Neural cell (in vitro differentiated cells): ENCODE measurements at regions not wholly inside any gene's neighbourhood (a gene's known extent, or its start where the extent isn't known, plus 50 kb on each side); places are given as distances from the start of the nearest gene placed in this dataset.

ENCODE experiments used
- H2AFZ ChIP-seq: fragments of 200-600, 300-800 bp; sonication (generic), shearing (Covaris generic); 2 replicates; pipeline ENCODE4 v1.6.0; 2014; ENCODE audit warnings: low read depth, mild to moderate bottlenecking, antibody characterized with exemption, low read length, moderate library complexity
- H3F3A ChIP-seq: fragments of 200-600 bp; shearing (Covaris generic); 2 replicates; pipeline ENCODE4 v1.6.1; 2016; ENCODE audit warnings: mild to moderate bottlenecking, moderate library complexity, mixed read lengths, antibody characterized with exemption, low read length; ENCODE audit not compliant: insufficient read depth, poor library complexity, severe bottlenecking
- H3K27ac ChIP-seq: fragments of 200-600, 300-800 bp; sonication (generic), shearing (Covaris generic); 2 replicates; pipeline ENCODE4 v1.5.1; 2014; ENCODE audit warnings: mild to moderate bottlenecking, low read length, moderate library complexity
- H3K27me3 ChIP-seq: fragments of 300-800, 200-600 bp; sonication (generic), shearing (Covaris generic); 2 replicates; pipeline ENCODE4 v1.6.0; 2014; ENCODE audit warnings: mild to moderate bottlenecking, low read depth, low read length, moderate library complexity; ENCODE audit not compliant: insufficient read depth
- H3K36me3 ChIP-seq: fragments of 300-800, 200-600 bp; sonication (generic), shearing (Covaris generic); 2 replicates; pipeline ENCODE4 v1.5.1; 2014; ENCODE audit warnings: mild to moderate bottlenecking, antibody characterized with exemption, low read length, moderate library complexity; ENCODE audit not compliant: insufficient read depth
- H3K4me2 ChIP-seq: fragments of 300-800, 200-600 bp; sonication (generic), shearing (Covaris generic); 2 replicates; pipeline ENCODE4 v1.6.0; 2014; ENCODE audit warnings: mild to moderate bottlenecking, low read length
- H3K4me3 ChIP-seq: fragments of 300-800, 200-600 bp; sonication (generic), shearing (Covaris generic); 2 replicates; pipeline ENCODE4 v1.5.1; 2014; ENCODE audit warnings: mild to moderate bottlenecking, low read length, moderate library complexity
- H3K79me2 ChIP-seq: fragments of 200-600 bp; shearing (Covaris generic); replicated peaks from 2 replicates; pipeline ENCODE4 v1.6.0; 2014; ENCODE audit warnings: mild to moderate bottlenecking, low read length, moderate library complexity; ENCODE audit not compliant: insufficient read depth
- H3K9ac ChIP-seq: fragments of 300-800, 200-600 bp; sonication (generic), shearing (Covaris generic); 2 replicates; pipeline ENCODE4 v1.6.1; 2016; ENCODE audit warnings: mild to moderate bottlenecking, low read length, mixed read lengths
- H3K9me2 ChIP-seq: fragments of 200-600 bp; shearing (Covaris generic); 2 replicates; pipeline ENCODE4 v1.6.1; 2016; ENCODE audit warnings: mild to moderate bottlenecking, low read length, mixed read lengths; ENCODE audit not compliant: insufficient read depth
- H3K9me3 ChIP-seq: fragments of 200-600, 300-800 bp; sonication (generic), shearing (Covaris generic); 2 replicates; pipeline ENCODE4 v1.6.1; 2016; ENCODE audit warnings: mild to moderate bottlenecking, mixed run types, low read length, moderate library complexity, mixed read lengths
- H4K20me1 ChIP-seq: fragments of 200-600 bp; shearing (Covaris generic); 2 replicates; pipeline ENCODE4 v1.6.1; 2016; ENCODE audit warnings: mild to moderate bottlenecking, mixed run types; ENCODE audit not compliant: insufficient read depth
- CTCF ChIP-seq: fragments of 450-650 bp; IDR thresholded peaks from 2 replicates; pipeline ENCODE4 v1.5.1; 2014; ENCODE audit warnings: antibody characterized with exemption, mild to moderate bottlenecking, moderate library complexity; ENCODE audit not compliant: poor library complexity, severe bottlenecking
- EP300 ChIP-seq: fragments of 450-650 bp; conservative IDR thresholded peaks from 2 replicates; pipeline ENCODE4 v1.6.1; 2014; ENCODE audit warnings: antibody characterized with exemption, mild to moderate bottlenecking, moderate library complexity; ENCODE audit not compliant: poor library complexity, severe bottlenecking
- MXI1 ChIP-seq: fragments of 450-650 bp; conservative IDR thresholded peaks from 2 replicates; pipeline ENCODE4 v1.6.1; 2014; ENCODE audit warnings: antibody characterized with exemption, mild to moderate bottlenecking; ENCODE audit not compliant: poor library complexity, severe bottlenecking
- POLR2AphosphoS5 ChIP-seq: IDR thresholded peaks from 2 replicates; pipeline ENCODE4 v1.6.1; 2012
- RAD21 ChIP-seq: fragments of 450-650 bp; conservative IDR thresholded peaks from 2 replicates; pipeline ENCODE4 v1.6.1; 2014; ENCODE audit warnings: antibody characterized with exemption, mild to moderate bottlenecking, moderate library complexity
- REST ChIP-seq: IDR thresholded peaks from 2 replicates; pipeline ENCODE4 v1.6.1; 2012; ENCODE audit warnings: borderline replicate concordance
- SMC3 ChIP-seq: fragments of 450-650 bp; conservative IDR thresholded peaks from 2 replicates; pipeline ENCODE4 v1.6.1; 2014; ENCODE audit warnings: antibody characterized with exemption, mild to moderate bottlenecking, moderate library complexity; ENCODE audit not compliant: poor library complexity
- TAF1 ChIP-seq: IDR thresholded peaks from 2 replicates; pipeline ENCODE4 v1.6.1; 2012; ENCODE audit warnings: low read depth

GRCh38 chr5:144971108-144971850, 800.6 kb downstream of the KCTD16 start:
- Histone ChIP-seq H3K4me2 (no peak overlapping the region), H3K4me3 (no peak overlapping the region), H2AFZ (no peak overlapping the region)

GRCh38 chr5:144960296-144960695, 789.6 kb downstream of the KCTD16 start:
- Histone ChIP-seq H2AFZ (no peak overlapping the region), H3K4me3 (no peak overlapping the region), H3K9me3 (no peaks in the 10 kb centered on the region), H3K4me2 (no peak overlapping the region), H3F3A (no peaks in the 10 kb centered on the region), H3K27ac (no peak overlapping the region), H3K27me3 (no peaks in the 10 kb centered on the region), H3K9me2 (no peaks in the 10 kb centered on the region), H4K20me1 (no peaks in the 10 kb centered on the region), H3K36me3 (no peaks in the 10 kb centered on the region), H3K79me2 (no peaks in the 10 kb centered on the region), H3K9ac (no peak overlapping the region)
- no peak for TF ChIP-seq CTCF
- no peak for TF ChIP-seq POLR2AphosphoS5
- TF ChIP-seq RAD21 = no peak
- no peak for TF ChIP-seq TAF1
- TF ChIP-seq REST = no peak
- TF ChIP-seq SMC3 = no peak
- no peak for TF ChIP-seq EP300
- no peak for TF ChIP-seq MXI1

More at GRCh38 chr5:144971108-144971850, 800.6 kb downstream of the KCTD16 start:
- Histone ChIP-seq H3K79me2 (no peaks in the 10 kb centered on the region), H3K27me3 (no peaks in the 10 kb centered on the region), H3K9me2 (no peaks in the 10 kb centered on the region), H3K36me3 (no peaks in the 10 kb centered on the region), H4K20me1 (no peaks in the 10 kb centered on the region), H3K27ac (no peak overlapping the region), H3F3A (no peaks in the 10 kb centered on the region), H3K9me3 (no peaks in the 10 kb centered on the region), H3K9ac (no peak overlapping the region)
- TF ChIP-seq CTCF = no peak
